CD4-positive, alpha-beta T cell (primary cell): ENCODE measurements at regions not wholly inside any gene's neighbourhood (a gene's known extent, or its start where the extent isn't known, plus 50 kb on each side); places are given as distances from the start of the nearest gene placed in this dataset.

Experiments used
- ATAC-seq: fragments of 200-7000 bp; cut with Tn5 transposase; one replicate; pipeline ENCODE4 v1.10.0; 2022; ENCODE audit warnings: mild to moderate bottlenecking; ENCODE audit not compliant: poor library complexity
- CTCF ChIA-PET: fragments of 350-600 bp; sonication (Branson Sonifier 250); formaldehyde crosslinking; loops from one replicate; lab custom pipeline; 2021; ENCODE audit warnings: antibody characterized with exemption, inconsistent platforms; lab: Charles Lee
- POLR2A ChIA-PET: fragments of 350-600 bp; sonication (Branson Sonifier 250); formaldehyde crosslinking; loops from one replicate; lab custom pipeline; 2021; ENCODE audit warnings: antibody characterized with exemption, inconsistent platforms; lab: Charles Lee
- DNase-seq, 14 experiments: peaks; one replicate each; pipeline ENCODE4 v3.0.0-alpha.2; 2013 to 2020; ENCODE audit warnings: mixed read lengths in 2 of 14
- H3K27ac ChIP-seq, 2 donors: one replicate each; pipeline versions ENCODE4 v1.5.1 to v1.7.0; 2013; ENCODE audit warnings: low read length in 2 of 2, low read depth in 1 of 2, mild to moderate bottlenecking in 1 of 2
- H3K27me3 ChIP-seq, 2 experiments: 1 replicate in 1 of 2; 2 replicates in 1 of 2; pipeline versions ENCODE4 v1.6.1 to v1.7.0; 2013; ENCODE audit warnings: low read length in 2 of 2, control low read depth in 1 of 2, mild to moderate bottlenecking in 1 of 2, moderate library complexity in 1 of 2; ENCODE audit not compliant: insufficient read depth in 2 of 2, control insufficient read depth in 1 of 2
- H3K36me3 ChIP-seq: one replicate; pipeline ENCODE4 v1.6.1; 2013; ENCODE audit warnings: low read length, control low read depth; ENCODE audit not compliant: insufficient read depth
- H3K4me1 ChIP-seq: one replicate; pipeline ENCODE4 v1.6.1; 2013; ENCODE audit warnings: low read length, control low read depth; ENCODE audit not compliant: insufficient read depth
- H3K4me3 ChIP-seq: one replicate; pipeline ENCODE4 v1.5.1; 2013; ENCODE audit warnings: mild to moderate bottlenecking, low read length, moderate library complexity
- H3K9me3 ChIP-seq, 2 experiments: 1 replicate in 1 of 2; 2 replicates in 1 of 2; pipeline versions ENCODE4 v1.6.1 to v1.7.0; 2013; ENCODE audit warnings: low read length in 2 of 2, mild to moderate bottlenecking in 2 of 2, control low read depth in 1 of 2, moderate library complexity in 1 of 2; ENCODE audit not compliant: control insufficient read depth in 1 of 2, insufficient read depth in 1 of 2
- H3K27ac Mint-ChIP-seq: one replicate; pipeline ENCODE4 v1.8.0; 2020; ENCODE audit warnings: mixed read lengths
- H3K27me3 Mint-ChIP-seq: one replicate; pipeline ENCODE4 v1.8.0; 2021; ENCODE audit warnings: mixed read lengths
- H3K36me3 Mint-ChIP-seq: one replicate; pipeline ENCODE4 v1.8.0; 2021; ENCODE audit warnings: low read depth, mixed read lengths
- H3K4me1 Mint-ChIP-seq: one replicate; pipeline ENCODE4 v1.8.0; 2021; ENCODE audit warnings: low read depth, mixed read lengths
- H3K4me3 Mint-ChIP-seq: one replicate; pipeline ENCODE4 v1.8.0; 2020; ENCODE audit warnings: mild to moderate bottlenecking, mixed read lengths
- H3K9me3 Mint-ChIP-seq: one replicate; pipeline ENCODE4 v1.8.0; 2020; ENCODE audit warnings: mixed read lengths
- intact Hi-C, 2 experiments: fragments of 100-400 bp; cut with DNase I in 1 of 2; cut with micrococcal nuclease in 1 of 2; formaldehyde crosslinking; loops; one replicate each; pipeline versions ENCODE4 v1.15.1 to v1.9.0; 2023 to 2025; cut with DNase I, micrococcal nuclease
- TF ChIP-seq, protein P1 (sequence below): fragments of 200-600 bp; IDR thresholded peaks from one replicate; pipeline ENCODE4 v1.8.0; 2022; ENCODE audit warnings: antibody characterized with exemption, mild to moderate bottlenecking

DNA sequence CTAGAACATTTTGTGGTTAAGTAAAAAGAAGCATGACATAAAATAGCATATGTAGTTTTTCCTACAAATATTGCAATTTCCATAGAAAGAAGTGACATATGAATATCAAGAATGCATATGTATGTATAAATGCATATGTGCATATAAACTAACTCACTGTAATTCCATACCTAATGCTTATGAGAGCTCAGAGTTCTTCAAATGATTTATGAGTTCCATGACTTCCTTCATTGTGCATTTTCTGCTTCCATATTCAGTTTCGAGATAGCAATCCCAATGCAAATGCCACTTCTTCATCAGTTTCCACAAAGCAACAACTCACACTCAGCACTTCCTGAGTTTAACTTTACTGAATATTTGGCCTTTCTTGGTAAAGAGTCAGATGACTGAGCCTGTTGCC, 1744.3 kb upstream of the MIR17HG start:
- H3K4me1 ChIP-seq = no peaks in the 10 kb centered on the region

GRCh38 chr13:89609318-89609717, 1738.2 kb upstream of the MIR17HG start:
- CTCF ChIA-PET = no interaction called here
- TF ChIP-seq, protein P1, sequence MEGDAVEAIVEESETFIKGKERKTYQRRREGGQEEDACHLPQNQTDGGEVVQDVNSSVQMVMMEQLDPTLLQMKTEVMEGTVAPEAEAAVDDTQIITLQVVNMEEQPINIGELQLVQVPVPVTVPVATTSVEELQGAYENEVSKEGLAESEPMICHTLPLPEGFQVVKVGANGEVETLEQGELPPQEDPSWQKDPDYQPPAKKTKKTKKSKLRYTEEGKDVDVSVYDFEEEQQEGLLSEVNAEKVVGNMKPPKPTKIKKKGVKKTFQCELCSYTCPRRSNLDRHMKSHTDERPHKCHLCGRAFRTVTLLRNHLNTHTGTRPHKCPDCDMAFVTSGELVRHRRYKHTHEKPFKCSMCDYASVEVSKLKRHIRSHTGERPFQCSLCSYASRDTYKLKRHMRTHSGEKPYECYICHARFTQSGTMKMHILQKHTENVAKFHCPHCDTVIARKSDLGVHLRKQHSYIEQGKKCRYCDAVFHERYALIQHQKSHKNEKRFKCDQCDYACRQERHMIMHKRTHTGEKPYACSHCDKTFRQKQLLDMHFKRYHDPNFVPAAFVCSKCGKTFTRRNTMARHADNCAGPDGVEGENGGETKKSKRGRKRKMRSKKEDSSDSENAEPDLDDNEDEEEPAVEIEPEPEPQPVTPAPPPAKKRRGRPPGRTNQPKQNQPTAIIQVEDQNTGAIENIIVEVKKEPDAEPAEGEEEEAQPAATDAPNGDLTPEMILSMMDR = no peak
- no peaks in the 10 kb centered on the region for H3K36me3 Mint-ChIP-seq
- H3K27me3 Mint-ChIP-seq = no peaks in the 10 kb centered on the region
- intact Hi-C loops = no loop called here
- peaks cover 5% of the 10 kb centered on the region for H3K9me3 Mint-ChIP-seq
- ATAC-seq (no peak), DNase-seq (no peak)
- Histone ChIP-seq H3K27ac (no peak overlapping the region), H3K9me3 (peaks cover 0 to 11% of the 10 kb centered on the region in 2 experiments), H3K36me3 (no peaks in the 10 kb centered on the region), H3K27me3 (no peaks in the 10 kb centered on the region), H3K4me3 (no peak overlapping the region), H3K4me1 (no peaks in the 10 kb centered on the region)
- H3K4me3 Mint-ChIP-seq = no peak overlapping the region
- no peaks in the 10 kb centered on the region for H3K4me1 Mint-ChIP-seq
- no peak overlapping the region for H3K27ac Mint-ChIP-seq
- POLR2A ChIA-PET = no interaction called here

More for the DNA sequence above, 1744.3 kb upstream of the MIR17HG start:
- DNase-seq (no peak), ATAC-seq (no peak)
- Histone ChIP-seq H3K4me3 (no peak overlapping the region), H3K9me3 (peaks cover 0 to 7% of the 10 kb centered on the region in 2 experiments), H3K36me3 (no peaks in the 10 kb centered on the region), H3K27me3 (no peaks in the 10 kb centered on the region), H3K27ac (no peak overlapping the region)
- peaks cover 5% of the 10 kb centered on the region for H3K9me3 Mint-ChIP-seq
- H3K4me1 Mint-ChIP-seq = no peaks in the 10 kb centered on the region
- no peaks in the 10 kb centered on the region for H3K27me3 Mint-ChIP-seq
- intact Hi-C loops = no loop called here
- H3K4me3 Mint-ChIP-seq = no peak overlapping the region
- no peak overlapping the region for H3K27ac Mint-ChIP-seq
- TF ChIP-seq, protein P1 = no peak
- ChIA-PET CTCF (interaction anchor here (0.7 kb wide), 1 partner anchor 9 kb away, joined by 3 read pairs; no protein-coding TSS in a partner anchor), POLR2A (no interaction called here)
- H3K36me3 Mint-ChIP-seq = no peaks in the 10 kb centered on the region

DNA sequence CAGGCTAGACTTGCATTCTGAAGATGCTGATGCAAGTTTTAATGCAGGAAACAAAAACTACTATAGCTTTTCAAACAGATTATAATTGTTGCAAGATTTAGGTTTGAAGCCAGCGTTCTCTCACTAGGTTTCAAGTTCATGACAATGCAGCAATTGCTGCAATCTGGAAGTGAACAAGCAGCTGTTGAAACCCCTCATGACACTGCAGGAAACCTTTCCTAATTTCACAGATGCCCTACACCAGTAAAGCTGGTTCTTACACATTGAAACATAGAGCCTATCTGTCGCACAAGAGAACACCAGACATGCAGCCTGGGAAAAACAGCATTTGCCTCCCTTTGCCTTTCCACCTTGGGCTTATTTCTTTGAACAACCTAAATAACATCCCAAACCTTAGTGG, 1737.2 kb upstream of the MIR17HG start:
- H3K27ac Mint-ChIP-seq = no peak overlapping the region

More for the DNA sequence above, 1737.2 kb upstream of the MIR17HG start:
- ATAC-seq = no peak
- Mint-ChIP-seq H3K27me3 (no peaks in the 10 kb centered on the region), H3K9me3 (peaks cover 5% of the 10 kb centered on the region), H3K36me3 (no peaks in the 10 kb centered on the region), H3K4me3 (no peak overlapping the region), H3K4me1 (no peaks in the 10 kb centered on the region)
- Histone ChIP-seq H3K4me3 (no peak overlapping the region), H3K36me3 (no peaks in the 10 kb centered on the region), H3K27ac (no peak overlapping the region), H3K9me3 (peaks cover 0 to 11% of the 10 kb centered on the region in 2 experiments), H3K27me3 (no peaks in the 10 kb centered on the region), H3K4me1 (no peaks in the 10 kb centered on the region)
- intact Hi-C loops = no loop called here
- DNase-seq = no peak
- POLR2A ChIA-PET = no interaction called here
- CTCF ChIA-PET = no interaction called here
- TF ChIP-seq, protein P1 = no peak
